A172 (cell line): ENCODE measurements at regions not wholly inside any gene's neighbourhood (a gene's known extent, or its start where the extent isn't known, plus 50 kb on each side); places are given as distances from the start of the nearest gene placed in this dataset.

Experiments used
- DNase-seq: peaks from one replicate; pipeline ENCODE4 v3.0.0-alpha.2; 2015; ENCODE audit warnings: low spot score

DNA sequence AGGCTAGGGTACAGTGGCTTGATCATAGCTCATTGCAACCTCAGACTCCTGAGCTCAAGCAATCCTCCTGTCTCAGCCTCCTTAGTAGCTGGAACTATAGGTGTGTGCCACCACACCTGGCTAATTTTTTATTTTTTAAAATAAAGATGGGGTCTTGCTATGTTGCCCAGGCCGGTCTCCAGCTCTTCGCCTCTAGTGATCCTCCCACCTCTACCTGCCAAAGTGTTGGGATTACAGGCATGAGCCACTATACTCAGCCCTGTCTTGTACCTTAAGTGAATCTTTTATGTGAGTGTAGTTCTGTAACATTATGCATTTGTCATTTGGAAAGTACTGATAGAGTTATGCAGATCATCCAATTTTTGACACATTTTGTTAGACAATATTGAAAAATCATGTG is 66.9 kb upstream of the C15orf39 start:
- no peak for DNase-seq

- no peak for DNase-seq
These were observed 65.6 kb upstream of the C15orf39 start for GRCh38 chr15:75136118-75136517.

DNA sequence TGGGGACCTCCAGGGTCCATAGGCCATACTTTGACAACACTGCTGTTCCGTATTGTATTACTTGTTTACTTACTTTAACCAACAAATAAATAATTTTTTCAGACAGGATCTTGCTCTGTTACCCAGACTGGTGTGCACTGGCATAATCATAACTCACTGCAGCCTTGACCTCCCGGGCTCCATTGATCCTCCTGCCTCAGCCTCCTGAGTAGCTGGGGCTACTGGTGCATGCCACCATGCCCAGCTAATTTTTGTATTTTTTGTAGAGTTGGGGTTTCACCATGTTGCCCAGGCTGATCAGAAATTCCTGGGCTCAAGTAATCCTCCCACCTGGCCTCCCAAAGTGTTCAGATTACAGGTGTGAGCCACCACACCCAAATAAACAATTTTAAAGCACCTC is 64.9 kb upstream of the C15orf39 start:
- no peak for DNase-seq

- DNase-seq: no peak
These were observed 63.4 kb upstream of the C15orf39 start for GRCh38 chr15:75138016-75138999.

DNA sequence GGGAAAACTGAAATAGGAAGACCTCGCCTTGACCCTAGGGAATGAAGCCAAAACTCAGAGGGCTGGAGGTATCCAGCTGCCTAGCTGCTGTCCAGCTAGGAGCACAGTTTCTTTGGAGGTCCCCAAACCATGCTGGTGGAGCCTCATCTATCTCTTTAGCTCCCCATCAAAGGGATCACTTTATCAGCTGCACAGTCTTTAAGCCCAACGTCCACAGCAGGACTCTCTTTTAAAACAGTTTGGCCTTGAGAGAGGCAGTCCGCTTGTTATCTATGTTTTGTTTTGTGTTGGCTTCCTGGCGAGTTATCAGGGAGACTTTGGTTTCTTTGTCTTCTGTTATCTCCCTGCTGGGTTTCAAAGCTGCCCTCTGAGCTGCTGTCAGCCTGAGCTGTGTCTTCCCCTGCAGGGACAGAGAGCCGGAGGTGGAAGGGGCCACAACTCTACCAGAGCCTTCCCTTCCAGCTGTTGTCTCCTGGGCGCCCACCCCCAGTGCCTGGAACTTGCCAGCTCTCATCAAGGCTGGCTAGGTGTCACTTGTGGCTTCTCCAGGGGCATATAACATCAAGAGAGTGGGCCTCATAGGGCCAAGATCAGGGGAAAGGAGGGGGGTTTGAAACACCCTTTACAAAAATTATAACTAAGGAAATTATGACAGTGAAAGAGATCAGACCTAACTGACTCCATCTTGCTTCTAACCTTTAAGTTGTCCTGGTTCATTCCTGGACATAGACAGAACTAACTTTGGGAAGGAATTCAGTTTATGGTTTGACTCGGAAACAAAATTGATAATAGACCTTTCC is 61.4 kb upstream of the C15orf39 start:
- peak; percentile 21 for DNase-seq

GRCh38 chr15:75142499-75142898 is 59.2 kb upstream of the C15orf39 start:
- no peak for DNase-seq

DNA sequence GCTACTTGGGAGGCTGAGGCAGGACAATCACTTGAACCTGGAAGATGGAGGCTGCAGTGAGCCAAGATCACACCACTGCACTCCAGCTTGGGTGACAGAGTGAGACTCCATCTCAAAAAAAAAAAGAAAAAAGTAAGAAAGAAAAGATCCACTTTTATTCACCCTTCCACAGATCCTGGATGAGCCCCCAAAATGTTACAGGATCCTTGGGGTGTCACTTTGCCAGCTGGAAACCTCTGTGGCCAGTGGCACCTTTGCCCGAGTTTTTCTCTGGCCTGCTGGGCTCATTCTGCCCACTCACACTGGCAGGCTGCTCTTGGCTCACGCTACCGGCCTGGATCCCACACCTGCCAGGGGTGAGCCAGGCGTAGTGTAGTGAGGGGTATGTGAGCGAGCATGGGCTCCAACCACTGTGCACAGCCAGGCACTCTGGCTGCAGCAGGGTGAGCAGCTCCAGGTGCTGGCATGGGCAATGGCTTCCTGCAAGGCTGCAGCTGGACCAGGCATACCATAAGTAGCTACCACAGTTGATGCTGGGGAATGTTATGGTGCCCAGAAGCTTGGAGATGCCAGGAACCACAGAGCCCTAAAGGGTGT is 57.8 kb upstream of the C15orf39 start:
- no peak for DNase-seq

DNA sequence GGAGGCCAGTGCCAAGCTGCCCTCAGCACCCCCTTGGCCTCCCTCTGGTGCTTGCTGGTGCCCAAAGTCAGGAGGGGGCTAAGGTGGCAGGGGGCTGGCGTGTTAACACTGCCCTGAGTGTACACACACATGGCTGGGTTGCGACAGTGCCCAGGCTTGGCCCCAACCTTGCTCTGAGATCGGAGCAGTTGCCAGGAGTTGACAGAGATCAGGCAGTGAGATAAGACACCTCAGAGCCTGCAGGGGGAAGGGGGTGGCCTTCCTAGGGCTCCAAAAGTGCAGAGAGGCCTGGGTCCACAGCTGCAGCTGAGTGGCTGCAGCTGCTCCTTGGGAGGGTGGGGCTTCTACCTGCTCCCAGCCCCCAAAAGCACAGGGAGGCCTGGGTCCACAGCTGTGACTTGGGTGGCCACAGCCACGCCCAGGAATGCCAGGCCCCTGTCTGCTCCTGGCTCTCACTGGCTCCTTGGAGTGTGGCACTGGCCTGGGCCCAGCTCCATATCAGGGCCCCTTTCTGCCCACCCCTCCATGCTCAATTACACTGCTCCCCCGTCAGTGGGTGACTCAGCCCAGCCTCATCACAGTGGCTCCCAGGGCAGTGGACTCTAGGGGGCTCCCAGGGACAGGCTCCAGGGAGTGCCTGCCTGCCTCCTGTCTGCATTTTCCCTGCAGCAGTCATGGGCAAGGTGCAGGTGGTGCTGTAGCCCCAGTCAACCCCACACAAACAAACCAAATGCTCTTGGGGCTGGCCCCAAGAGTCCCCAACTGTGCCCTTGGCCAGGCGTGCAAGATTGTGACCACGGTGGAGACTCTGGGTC is 56.4 kb upstream of the C15orf39 start:
- peak; percentile 83 for DNase-seq

DNA sequence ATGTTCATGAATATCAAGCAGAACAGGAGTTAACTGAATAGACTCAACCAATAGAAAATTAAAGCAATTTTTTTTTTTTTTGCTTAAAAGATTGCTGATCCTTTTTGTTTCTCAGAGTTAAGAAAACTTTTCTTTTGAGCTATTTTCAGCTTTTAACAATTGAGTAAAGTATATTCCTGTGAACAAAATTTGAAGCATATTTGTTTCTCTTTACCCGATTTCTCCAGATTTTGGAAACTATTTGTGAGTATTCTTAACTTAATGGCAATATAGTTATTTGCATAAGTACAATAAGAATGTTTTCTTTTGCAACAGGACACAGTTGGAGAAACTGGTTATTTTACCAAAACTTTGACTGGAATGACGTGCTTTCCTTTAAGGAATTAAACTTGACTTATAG is 53.4 kb upstream of the C15orf39 start:
- no peak for DNase-seq

DNA sequence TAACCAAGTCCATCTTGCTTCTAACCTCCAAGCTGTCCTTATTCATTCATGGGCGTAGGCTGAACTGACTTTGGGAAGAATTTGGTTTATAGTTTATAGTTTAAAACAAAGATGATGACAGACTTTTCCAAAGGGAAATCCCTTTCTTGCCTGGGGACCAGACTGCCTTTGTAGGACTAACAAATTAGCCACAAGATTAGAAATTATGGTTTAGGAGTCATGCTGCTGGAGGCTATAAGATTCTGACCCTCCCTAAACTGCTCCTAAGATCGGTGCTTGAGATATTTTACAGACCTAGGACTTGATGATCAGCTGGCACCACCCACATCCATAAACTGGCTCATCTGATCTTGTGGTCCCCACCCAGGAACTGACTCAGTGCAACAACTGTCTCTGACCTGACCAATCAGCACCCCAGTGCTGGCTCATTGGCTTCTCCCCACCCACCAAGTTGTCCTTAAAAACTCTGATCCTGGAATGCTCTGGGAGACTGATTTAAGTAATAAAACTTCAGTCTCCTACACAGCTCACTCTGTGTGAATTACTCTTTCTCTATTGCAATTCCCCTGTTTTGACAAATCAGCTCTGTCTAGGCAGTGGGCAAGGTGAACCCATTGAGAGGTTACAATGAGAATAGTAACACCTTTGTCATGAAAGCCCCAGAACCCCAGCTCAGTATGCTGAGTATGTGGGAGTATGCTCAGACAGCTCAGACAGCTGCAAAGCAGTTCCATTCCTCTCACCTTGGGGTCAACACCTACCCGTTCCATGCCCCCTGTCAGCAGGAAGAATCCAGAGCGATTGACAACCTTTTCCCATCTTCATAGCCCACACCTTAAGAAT is 51.6 kb upstream of the C15orf39 start:
- peak; percentile 99 for DNase-seq

DNA sequence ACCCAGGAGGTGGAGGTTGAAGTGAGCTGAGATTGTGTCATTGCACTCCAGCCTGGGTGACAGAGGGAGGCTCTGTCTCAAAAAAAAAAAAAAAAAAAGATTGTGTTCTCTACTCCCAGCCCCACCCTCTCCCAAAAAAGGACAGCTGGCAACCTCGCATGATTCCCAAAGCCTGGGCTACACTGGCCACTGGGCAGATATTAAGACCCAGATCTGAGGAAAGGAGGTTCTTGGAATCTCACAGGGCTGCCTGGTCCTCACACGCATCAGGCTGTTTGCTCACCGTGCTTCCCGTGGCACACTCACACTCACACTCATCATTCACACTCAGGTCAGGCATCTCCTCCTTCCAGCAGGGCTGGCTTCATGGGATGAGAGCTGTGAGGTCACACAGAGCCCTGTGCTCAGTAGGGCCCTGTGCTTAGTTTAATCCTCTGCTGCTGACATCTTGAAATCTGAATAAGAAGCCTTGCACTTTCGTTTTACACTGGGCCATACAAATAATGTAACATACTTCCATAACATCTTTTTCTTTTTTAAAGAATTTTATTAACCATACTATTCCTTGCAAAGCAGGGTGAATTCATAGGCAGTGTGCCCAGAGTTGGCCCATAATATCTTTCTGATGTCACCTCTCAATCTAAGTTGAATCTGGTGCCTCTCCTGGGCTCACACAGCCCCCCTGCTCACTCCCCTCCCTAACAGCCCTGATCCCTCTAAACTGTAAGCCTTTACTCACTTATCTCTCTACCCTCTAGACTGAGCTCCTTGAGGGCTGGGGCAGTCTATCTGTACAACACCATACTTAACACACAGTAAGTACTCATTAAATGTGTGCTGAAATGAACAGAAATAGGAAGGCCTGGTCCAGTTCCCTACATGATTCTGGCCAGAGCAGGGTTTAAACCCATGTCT is 50.2 kb upstream of the C15orf39 start:
- DNase-seq: no peak
